LNCAP (cell line): ENCODE measurements at regions not wholly inside any gene's neighbourhood (a gene's known extent, or its start where the extent isn't known, plus 50 kb on each side); places are given as distances from the start of the nearest gene placed in this dataset.

Experiments
- TF ChIP-seq, protein P1 (sequence below): fragments of 450-650 bp; IDR thresholded peaks from 2 replicates; pipeline ENCODE4 v1.5.1; 2017; ENCODE audit warnings: mild to moderate bottlenecking

DNA sequence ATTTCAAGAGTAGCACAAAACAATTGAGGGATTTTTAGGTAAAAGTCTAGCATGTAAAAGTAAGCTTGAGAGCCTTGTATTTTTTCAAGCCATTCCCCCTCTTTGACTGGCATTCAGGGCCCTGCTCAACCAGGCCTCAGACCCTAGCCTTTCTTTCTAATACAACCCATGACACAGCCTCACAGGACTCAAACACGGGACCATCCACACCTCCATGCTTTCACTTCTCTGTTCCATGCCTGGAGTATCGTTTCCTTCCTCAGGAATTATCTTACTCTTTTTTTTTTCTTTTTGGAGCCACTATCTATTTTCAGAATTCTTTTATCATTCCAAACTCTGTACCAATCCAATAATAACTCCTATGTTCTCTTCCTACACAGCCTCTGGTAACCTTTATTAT lies 560.2 kb upstream of the CLINT1 start:
- TF ChIP-seq, protein P1, sequence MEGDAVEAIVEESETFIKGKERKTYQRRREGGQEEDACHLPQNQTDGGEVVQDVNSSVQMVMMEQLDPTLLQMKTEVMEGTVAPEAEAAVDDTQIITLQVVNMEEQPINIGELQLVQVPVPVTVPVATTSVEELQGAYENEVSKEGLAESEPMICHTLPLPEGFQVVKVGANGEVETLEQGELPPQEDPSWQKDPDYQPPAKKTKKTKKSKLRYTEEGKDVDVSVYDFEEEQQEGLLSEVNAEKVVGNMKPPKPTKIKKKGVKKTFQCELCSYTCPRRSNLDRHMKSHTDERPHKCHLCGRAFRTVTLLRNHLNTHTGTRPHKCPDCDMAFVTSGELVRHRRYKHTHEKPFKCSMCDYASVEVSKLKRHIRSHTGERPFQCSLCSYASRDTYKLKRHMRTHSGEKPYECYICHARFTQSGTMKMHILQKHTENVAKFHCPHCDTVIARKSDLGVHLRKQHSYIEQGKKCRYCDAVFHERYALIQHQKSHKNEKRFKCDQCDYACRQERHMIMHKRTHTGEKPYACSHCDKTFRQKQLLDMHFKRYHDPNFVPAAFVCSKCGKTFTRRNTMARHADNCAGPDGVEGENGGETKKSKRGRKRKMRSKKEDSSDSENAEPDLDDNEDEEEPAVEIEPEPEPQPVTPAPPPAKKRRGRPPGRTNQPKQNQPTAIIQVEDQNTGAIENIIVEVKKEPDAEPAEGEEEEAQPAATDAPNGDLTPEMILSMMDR, result no peak

DNA sequence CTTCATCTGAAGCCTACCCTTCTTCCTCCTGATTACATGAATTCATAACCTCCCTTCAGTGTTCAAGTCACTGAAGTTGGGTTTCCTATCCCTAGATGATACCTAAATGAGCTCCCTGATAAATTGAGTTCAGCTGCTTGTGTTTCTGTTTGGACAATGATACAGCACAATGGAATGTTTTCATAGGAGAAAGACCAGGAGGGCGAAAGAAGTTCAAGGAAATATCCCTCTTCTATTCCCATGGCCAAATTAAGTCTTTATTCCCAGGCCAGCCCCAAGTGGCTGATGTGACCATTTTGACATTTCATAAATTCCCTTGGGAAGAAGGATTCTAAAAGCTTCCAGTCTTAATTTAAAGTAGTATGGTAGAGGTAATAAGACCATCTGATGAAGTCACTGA lies 555.8 kb upstream of the CLINT1 start:
- TF ChIP-seq, protein P1, result no peak

DNA sequence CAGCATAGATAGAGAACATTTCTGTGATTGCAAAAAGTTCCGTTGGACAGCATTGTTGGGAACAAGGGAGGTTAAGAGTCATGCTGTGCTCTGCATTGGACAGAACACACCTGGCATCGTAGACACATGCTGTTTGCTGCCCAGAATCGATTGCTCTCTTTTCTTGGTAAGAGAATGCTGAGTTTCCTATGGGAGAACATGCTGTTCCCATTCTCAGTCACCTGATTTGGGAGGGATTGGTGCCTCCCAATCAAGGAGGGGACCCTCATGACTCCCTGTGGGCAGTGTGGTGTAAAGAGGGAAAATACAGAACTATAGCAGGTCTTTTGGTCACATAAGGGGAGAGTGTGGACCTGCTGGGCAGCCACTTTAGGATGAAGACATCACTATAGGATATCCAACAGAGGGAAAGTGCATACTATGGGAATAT lies 555.4 kb upstream of the CLINT1 start:
- TF ChIP-seq, protein P1, result no peak

DNA sequence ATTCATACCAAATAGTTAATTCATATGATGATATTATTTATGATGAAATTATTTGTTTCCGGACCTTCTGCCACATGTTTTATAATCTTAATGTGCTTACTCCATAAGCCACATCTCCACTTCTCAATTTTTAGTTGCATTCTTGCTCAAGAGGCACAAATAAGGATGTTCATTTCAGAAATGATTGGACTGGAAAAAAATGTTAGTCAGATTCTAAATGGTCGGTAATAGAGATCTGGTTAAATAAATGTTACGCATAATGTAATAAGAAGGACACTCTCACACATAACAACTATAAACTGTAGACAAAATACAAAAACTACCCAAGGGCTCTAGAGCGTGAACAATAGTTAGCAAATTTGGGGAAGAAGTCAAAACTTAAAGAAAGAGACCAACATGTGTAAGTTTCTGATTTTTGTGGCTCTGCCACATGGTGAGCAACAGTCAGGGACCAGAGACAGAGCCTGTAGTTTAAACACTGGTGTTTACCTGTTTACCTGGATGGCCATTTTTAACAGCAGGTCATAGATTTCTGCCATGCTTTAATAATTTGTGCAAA lies 554.3 kb upstream of the CLINT1 start:
- TF ChIP-seq, protein P1, result no peak

DNA sequence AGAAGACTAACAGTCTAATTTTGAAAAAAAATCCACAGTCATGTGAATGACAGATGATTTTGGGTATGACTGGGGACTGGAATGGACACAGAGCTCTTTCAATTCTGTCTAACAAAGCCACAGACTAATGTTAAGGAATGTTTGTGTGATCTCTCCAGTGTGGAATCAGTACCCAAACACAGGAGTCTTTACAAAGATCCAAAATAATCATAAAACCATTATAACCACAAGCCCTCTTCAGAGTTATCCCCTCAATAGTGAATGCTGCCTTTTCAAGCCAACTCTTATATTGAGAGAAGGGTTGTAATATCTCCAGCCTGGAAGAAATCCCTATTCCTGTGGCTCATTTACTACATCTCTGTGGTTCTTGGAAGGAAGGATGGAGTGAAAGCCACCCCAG lies 552.0 kb upstream of the CLINT1 start:
- TF ChIP-seq, protein P1, result no peak

DNA sequence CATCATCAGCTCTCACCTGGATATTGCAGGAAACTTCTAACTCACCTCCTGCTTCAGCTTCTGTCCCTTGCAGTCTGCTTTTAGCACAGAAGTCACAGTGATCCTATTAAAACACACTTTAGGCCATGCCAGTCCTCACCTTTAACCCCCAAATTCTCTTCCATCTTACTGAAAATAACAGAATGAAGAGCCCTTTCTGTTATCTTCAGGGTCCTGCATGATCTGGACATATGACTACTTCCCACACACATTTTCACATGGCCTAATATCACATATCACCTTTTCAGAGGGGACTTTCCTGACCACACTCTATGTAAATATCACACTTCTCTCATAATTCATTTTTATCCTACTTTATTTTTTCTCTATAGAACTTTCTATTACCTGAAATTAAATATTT lies 550.6 kb upstream of the CLINT1 start:
- TF ChIP-seq, protein P1, result no peak

DNA sequence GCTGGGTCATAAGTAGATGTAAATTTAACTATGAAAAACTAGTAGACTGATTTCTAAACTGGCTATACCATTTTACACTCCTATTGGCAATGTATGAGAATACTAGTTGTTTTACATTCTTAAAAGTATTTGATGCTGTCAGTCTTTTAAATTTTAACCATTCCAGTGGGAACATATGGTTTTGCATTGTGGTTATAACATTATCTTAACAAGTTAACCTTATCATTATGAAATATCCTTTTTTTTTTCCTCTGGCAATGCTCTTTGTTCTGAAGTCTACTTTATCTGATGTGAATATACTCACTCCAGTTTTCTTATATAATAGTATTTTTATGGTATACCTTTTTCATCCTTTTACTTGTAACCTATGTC lies 548.9 kb upstream of the CLINT1 start:
- TF ChIP-seq, protein P1, result no peak
